NB4 (cell line): ENCODE measurements at regions not wholly inside any gene's neighbourhood (a gene's known extent, or its start where the extent isn't known, plus 50 kb on each side); places are given as distances from the start of the nearest gene placed in this dataset.

Experiments used
- DNase-seq: peaks from one replicate; pipeline ENCODE4 v3.0.0; 2010; ENCODE audit warnings: low read depth
- H3K4me3 ChIP-seq: one replicate; pipeline ENCODE4 v1.5.1; 2011; ENCODE audit warnings: mild to moderate bottlenecking, low read depth, low read length, moderate library complexity
- MYC ChIP-seq: IDR thresholded peaks from 2 replicates; pipeline ENCODE4 v1.6.1; 2011; ENCODE audit warnings: low read depth, low read length
- POLR2A ChIP-seq: IDR thresholded peaks from 2 replicates; pipeline ENCODE4 v1.6.1; 2011; ENCODE audit warnings: mild to moderate bottlenecking; ENCODE audit not compliant: insufficient read length; ENCODE audit errors: extremely low read depth
- TF ChIP-seq, protein P1 (sequence below): IDR thresholded peaks from one replicate; pipeline ENCODE4 v1.5.1; 2012; ENCODE audit warnings: low read depth, low read length
- TF ChIP-seq, protein P2 (sequence below): IDR thresholded peaks from 2 replicates; pipeline ENCODE4 v1.6.1; 2011; ENCODE audit warnings: low read depth, low read length

DNA sequence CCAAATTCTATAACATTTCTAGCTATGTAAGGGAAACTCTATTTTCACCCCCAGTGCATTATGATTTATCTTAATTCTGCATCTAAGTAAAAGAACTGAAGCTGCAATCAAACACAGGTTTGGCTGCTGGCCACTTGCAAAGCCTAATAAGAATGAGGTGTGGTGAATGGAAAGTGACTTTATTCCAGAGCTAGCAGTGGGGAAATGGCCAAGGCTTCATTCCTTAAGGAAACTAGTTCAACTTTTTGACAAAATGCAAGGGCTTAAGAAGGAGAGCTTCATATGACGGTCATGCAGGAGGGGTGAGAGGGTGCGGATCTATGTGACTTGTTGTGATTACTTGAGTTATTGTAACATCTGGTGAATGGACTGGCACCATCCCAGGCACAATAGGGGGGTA, 1802.0 kb downstream of the SUCLG1 start:
- H3K4me3 ChIP-seq = no peak overlapping the region
- DNase-seq = no peak
- TF ChIP-seq, protein P1, sequence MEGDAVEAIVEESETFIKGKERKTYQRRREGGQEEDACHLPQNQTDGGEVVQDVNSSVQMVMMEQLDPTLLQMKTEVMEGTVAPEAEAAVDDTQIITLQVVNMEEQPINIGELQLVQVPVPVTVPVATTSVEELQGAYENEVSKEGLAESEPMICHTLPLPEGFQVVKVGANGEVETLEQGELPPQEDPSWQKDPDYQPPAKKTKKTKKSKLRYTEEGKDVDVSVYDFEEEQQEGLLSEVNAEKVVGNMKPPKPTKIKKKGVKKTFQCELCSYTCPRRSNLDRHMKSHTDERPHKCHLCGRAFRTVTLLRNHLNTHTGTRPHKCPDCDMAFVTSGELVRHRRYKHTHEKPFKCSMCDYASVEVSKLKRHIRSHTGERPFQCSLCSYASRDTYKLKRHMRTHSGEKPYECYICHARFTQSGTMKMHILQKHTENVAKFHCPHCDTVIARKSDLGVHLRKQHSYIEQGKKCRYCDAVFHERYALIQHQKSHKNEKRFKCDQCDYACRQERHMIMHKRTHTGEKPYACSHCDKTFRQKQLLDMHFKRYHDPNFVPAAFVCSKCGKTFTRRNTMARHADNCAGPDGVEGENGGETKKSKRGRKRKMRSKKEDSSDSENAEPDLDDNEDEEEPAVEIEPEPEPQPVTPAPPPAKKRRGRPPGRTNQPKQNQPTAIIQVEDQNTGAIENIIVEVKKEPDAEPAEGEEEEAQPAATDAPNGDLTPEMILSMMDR = no peak
- no peak for TF ChIP-seq MYC

DNA sequence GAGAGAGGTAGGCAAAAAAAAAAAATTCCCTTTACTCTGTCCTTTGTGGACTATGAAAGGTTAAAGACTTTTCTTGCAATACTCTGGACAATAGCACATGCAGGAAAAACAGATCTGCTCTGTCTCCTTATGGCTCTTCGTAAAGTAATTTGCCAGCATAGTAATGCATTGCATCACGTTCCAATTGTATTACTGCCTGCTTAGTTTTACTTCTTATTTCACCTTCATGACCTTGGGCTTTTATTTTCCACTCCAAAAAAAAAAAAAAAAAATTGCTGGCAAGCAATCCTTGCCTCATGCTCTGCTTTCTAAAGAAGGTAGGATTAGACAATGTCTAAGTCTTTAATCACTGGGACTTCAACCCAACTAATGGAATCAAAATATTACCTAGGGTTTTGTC, 1802.7 kb downstream of the SUCLG1 start:
- TF ChIP-seq MYC = no peak
- TF ChIP-seq, protein P1 = no peak
- no peak for TF ChIP-seq POLR2A
- TF ChIP-seq, protein P2, sequence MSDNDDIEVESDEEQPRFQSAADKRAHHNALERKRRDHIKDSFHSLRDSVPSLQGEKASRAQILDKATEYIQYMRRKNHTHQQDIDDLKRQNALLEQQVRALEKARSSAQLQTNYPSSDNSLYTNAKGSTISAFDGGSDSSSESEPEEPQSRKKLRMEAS = no peak
- H3K4me3 ChIP-seq = no peak overlapping the region
- DNase-seq = no peak

DNA sequence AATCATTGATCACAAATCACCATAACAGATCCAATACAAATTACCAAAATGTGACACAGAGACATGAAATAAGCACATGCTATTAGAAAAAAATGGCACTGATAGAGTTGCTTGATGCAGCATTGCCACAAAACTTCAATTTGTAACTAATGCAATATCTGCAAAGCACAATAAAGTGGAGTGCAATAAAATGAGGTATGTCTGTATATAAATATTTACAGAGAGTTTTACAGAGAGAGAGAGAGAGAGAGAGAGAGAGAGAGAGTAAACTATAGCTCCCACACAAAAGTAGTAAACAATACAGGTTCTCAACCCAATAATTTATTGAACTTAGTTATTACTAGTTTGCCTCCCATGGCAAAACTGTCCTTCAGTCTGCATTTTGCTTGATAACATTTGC, 1807.0 kb downstream of the SUCLG1 start:
- no peak overlapping the region for H3K4me3 ChIP-seq
- TF ChIP-seq POLR2A (no peak), MYC (no peak)
- TF ChIP-seq, protein P2 = no peak
- TF ChIP-seq, protein P1 = no peak
- DNase-seq = no peak

DNA sequence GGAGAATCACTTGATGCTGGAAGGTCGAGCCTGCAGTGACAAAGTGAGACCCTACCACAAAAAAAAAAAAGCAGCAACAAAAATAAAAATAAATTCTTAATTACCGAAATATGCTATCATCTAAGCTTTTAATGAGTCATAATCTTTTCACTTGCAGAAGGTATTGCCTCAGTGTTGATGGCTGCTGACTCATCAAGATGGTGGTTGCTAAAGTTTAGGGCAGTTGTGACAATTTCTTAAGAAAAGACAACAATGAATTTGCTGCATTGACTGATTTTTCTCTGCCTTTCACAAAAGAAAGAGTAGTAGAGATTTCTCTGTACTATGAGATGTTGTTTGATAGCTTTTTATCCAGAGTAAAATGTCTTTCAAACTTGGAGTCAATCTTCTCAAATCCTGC, 1809.0 kb downstream of the SUCLG1 start:
- TF ChIP-seq MYC = no peak
- TF ChIP-seq POLR2A = no peak
- TF ChIP-seq, protein P1 = no peak
- TF ChIP-seq, protein P2 = no peak
- no peak overlapping the region for H3K4me3 ChIP-seq
- DNase-seq = peak; percentile 18

DNA sequence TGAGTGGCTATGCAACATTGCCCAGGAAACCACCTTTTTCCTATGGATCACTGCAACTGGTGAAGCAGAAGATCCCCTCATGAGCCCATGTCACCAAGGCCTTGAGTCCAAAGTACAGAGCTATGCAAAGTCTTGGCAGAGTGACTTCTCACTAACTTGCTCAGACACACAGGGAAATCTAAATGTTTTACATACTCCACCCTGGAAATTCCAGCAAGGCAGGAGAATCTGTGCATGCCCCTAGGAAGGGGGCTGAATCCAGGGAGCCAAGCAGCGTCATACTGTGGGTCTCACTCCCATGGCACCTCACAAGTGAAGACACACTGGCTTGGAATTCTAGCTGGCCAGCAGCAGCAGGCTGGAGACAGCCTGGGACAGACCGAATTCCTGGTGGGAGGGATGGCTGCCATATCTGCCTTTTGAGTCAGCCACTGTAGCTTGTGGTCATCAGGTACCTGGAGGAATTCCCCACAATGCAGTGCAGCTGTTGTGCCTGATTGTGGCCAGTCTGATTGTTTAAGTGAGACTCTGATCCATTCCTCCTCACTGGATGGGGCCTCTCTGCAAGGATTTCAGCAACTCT, 1817.4 kb downstream of the SUCLG1 start:
- TF ChIP-seq, protein P1 = no peak
- TF ChIP-seq, protein P2 = no peak
- TF ChIP-seq MYC (no peak), POLR2A (no peak)
- no peak overlapping the region for H3K4me3 ChIP-seq
- no peak for DNase-seq
